Caco-2 (cell line): ENCODE measurements at regions not wholly inside any gene's neighbourhood (a gene's known extent, or its start where the extent isn't known, plus 50 kb on each side); places are given as distances from the start of the nearest gene placed in this dataset.

Source experiments
- BruUV-seq: library from RNA; stranded (reverse); fragments of 400-500 nt; replicated peaks from 2 replicates; lab custom pipeline; 2021; lab: Mats Ljungman, UMichigan
- CTCF ChIA-PET: fragments of 300-600 bp; sonication (Branson Sonifier 250); formaldehyde crosslinking; loops from one replicate; lab custom pipeline; 2022; ENCODE audit warnings: antibody characterized with exemption; lab: Charles Lee
- POLR2A ChIA-PET: fragments of 300-600 bp; sonication (Branson Sonifier 250); formaldehyde crosslinking; loops from one replicate; lab custom pipeline; 2022; ENCODE audit warnings: antibody characterized with exemption; lab: Charles Lee
- DNase-seq, 2 experiments: peaks; one replicate each; pipeline versions ENCODE4 v3.0.0 to v3.0.0-alpha.2; 2020 to 2022
- H3K27me3 ChIP-seq: replicated peaks from 2 replicates; pipeline ENCODE4 v1.6.0; 2011; ENCODE audit warnings: low read length; ENCODE audit not compliant: control insufficient read depth, insufficient read depth
- H3K36me3 ChIP-seq: 2 replicates; pipeline ENCODE4 v1.5.1; 2011; ENCODE audit warnings: low read length; ENCODE audit not compliant: control insufficient read depth, insufficient read depth
- H3K4me1 ChIP-seq: fragments of 250-450 bp; sonication (Bioruptor Pico); 2 replicates; pipeline ENCODE4 v1.5.1; 2020; ENCODE audit warnings: mild to moderate bottlenecking
- H3K4me3 ChIP-seq: 2 replicates; pipeline ENCODE4 v1.5.1; 2011; ENCODE audit warnings: low read depth, mild to moderate bottlenecking, control low read depth, low read length
- H3K9me3 ChIP-seq: fragments of 250-450 bp; sonication (Bioruptor Pico); 2 replicates; pipeline ENCODE4 v1.5.1; 2020; ENCODE audit warnings: mild to moderate bottlenecking, moderate library complexity
- H3K27ac Mint-ChIP-seq: one replicate; pipeline ENCODE4 v1.8.0; 2022; ENCODE audit warnings: mixed read lengths; ENCODE audit not compliant: unreplicated experiment
- H3K27me3 Mint-ChIP-seq: one replicate; pipeline ENCODE4 v1.8.0; 2022; ENCODE audit warnings: mixed read lengths; ENCODE audit not compliant: insufficient read depth, unreplicated experiment
- H3K36me3 Mint-ChIP-seq: one replicate; pipeline ENCODE4 v1.8.0; 2022; ENCODE audit warnings: mild to moderate bottlenecking, mixed read lengths; ENCODE audit not compliant: insufficient read depth, unreplicated experiment
- H3K4me1 Mint-ChIP-seq: one replicate; pipeline ENCODE4 v1.8.0; 2022; ENCODE audit warnings: low read depth, mixed read lengths; ENCODE audit not compliant: unreplicated experiment
- H3K4me3 Mint-ChIP-seq: one replicate; pipeline ENCODE4 v1.8.0; 2022; ENCODE audit warnings: mild to moderate bottlenecking, moderate library complexity, mixed read lengths; ENCODE audit not compliant: unreplicated experiment
- H3K9me3 Mint-ChIP-seq: one replicate; pipeline ENCODE4 v1.8.0; 2022; ENCODE audit warnings: mixed read lengths; ENCODE audit not compliant: unreplicated experiment
- intact Hi-C: fragments of 100-400 bp; cut with micrococcal nuclease; formaldehyde crosslinking; loops from one replicate; pipeline ENCODE4 v1.10.0; 2022; ENCODE audit not compliant: unreplicated experiment
- TF ChIP-seq, protein P1 (sequence below), 2 experiments: fragments of 200-600 bp in 1 of 2; IDR thresholded peaks; 1 replicate in 1 of 2; 2 replicates in 1 of 2; pipeline versions ENCODE4 v1.5.1 to v1.8.0; 2011 to 2022; ENCODE audit warnings: antibody characterized with exemption in 1 of 2, control low read depth in 1 of 2, inconsistent platforms in 1 of 2, low read depth in 1 of 2, low read length in 1 of 2, mild to moderate bottlenecking in 1 of 2, moderate library complexity in 1 of 2; ENCODE audit not compliant: insufficient read depth in 1 of 2, severe bottlenecking in 1 of 2, unreplicated experiment in 1 of 2

DNA sequence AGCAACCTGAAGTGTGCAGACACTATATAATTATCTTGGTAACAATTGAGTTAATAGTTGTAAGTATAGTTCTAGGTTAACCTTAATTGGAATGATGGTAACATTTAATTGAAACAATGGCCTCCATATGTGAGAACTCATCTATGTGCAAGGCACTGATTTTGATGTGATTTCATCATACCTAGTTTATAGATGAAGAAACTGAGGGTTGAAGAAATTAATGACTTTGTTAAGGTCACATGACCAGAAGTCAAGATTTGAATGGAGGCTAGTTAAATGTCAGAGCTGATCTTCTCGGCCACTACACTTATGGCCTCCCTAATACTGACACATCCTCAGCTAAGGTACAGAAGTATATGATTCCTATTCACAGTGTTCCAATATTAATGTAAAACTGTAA is 128.2 kb upstream of the PSMD7 start:
- BruUV-seq, result no TSS peak
- Mint-ChIP-seq H3K9me3 (no peaks in the 10 kb centered on the region), H3K4me1 (no peaks in the 10 kb centered on the region), H3K27ac (no peak overlapping the region), H3K36me3 (no peaks in the 10 kb centered on the region), H3K27me3 (peaks cover 6% of the 10 kb centered on the region), H3K4me3 (no peak overlapping the region)
- Histone ChIP-seq H3K36me3 (no peaks in the 10 kb centered on the region), H3K4me1 (no peaks in the 10 kb centered on the region), H3K9me3 (no peaks in the 10 kb centered on the region), H3K4me3 (no peak overlapping the region), H3K27me3 (no peaks in the 10 kb centered on the region)
- intact Hi-C loops, result no loop called here
- CTCF ChIA-PET, result no interaction called here
- TF ChIP-seq, protein P1, sequence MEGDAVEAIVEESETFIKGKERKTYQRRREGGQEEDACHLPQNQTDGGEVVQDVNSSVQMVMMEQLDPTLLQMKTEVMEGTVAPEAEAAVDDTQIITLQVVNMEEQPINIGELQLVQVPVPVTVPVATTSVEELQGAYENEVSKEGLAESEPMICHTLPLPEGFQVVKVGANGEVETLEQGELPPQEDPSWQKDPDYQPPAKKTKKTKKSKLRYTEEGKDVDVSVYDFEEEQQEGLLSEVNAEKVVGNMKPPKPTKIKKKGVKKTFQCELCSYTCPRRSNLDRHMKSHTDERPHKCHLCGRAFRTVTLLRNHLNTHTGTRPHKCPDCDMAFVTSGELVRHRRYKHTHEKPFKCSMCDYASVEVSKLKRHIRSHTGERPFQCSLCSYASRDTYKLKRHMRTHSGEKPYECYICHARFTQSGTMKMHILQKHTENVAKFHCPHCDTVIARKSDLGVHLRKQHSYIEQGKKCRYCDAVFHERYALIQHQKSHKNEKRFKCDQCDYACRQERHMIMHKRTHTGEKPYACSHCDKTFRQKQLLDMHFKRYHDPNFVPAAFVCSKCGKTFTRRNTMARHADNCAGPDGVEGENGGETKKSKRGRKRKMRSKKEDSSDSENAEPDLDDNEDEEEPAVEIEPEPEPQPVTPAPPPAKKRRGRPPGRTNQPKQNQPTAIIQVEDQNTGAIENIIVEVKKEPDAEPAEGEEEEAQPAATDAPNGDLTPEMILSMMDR (IDR thresholded peaks at IDR 0.05; ENCODE audit: insufficient read depth in 1 of 2, low read depth in 1 of 2, low read length in 1 of 2, severe bottlenecking in 1 of 2, unreplicated experiment in 1 of 2), result no peak
- DNase-seq, result no peak
- POLR2A ChIA-PET, result no interaction called here

DNA sequence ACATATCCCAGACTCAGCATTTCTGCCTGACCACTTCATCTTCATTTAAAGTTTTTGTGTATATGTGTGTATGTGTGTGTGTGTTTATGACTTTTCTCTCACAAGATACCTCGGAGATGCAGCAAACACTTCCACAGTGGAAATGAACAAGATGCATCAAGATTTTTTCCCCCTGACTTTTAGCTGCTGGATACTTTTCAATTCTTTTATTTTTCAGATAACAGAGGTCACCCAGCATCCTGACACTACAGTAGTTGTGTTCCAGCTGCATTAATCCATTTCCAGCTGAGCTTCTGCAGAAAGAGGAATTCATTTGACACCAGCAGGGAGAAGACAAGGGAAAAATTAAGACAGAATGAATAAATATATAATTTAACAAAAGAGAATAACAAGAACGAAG is 130.2 kb upstream of the PSMD7 start:
- TF ChIP-seq, protein P1 (IDR thresholded peaks at IDR 0.05; ENCODE audit: insufficient read depth in 1 of 2, low read depth in 1 of 2, low read length in 1 of 2, severe bottlenecking in 1 of 2, unreplicated experiment in 1 of 2), result no peak
- DNase-seq, result no peak
- BruUV-seq, result no TSS peak
- Mint-ChIP-seq H3K36me3 (no peaks in the 10 kb centered on the region), H3K4me1 (no peaks in the 10 kb centered on the region), H3K27ac (no peak overlapping the region), H3K9me3 (no peaks in the 10 kb centered on the region), H3K4me3 (no peak overlapping the region), H3K27me3 (peaks cover 6% of the 10 kb centered on the region)
- ChIA-PET CTCF (no interaction called here), POLR2A (no interaction called here)
- H3K36me3 ChIP-seq, result no peaks in the 10 kb centered on the region
- no peaks in the 10 kb centered on the region for H3K4me1 ChIP-seq
- no peaks in the 10 kb centered on the region for H3K9me3 ChIP-seq
- intact Hi-C loops, result no loop called here
- H3K27me3 ChIP-seq, result no peaks in the 10 kb centered on the region; the same call in 1 of the 2 replicates
- no peak overlapping the region for H3K4me3 ChIP-seq

DNA sequence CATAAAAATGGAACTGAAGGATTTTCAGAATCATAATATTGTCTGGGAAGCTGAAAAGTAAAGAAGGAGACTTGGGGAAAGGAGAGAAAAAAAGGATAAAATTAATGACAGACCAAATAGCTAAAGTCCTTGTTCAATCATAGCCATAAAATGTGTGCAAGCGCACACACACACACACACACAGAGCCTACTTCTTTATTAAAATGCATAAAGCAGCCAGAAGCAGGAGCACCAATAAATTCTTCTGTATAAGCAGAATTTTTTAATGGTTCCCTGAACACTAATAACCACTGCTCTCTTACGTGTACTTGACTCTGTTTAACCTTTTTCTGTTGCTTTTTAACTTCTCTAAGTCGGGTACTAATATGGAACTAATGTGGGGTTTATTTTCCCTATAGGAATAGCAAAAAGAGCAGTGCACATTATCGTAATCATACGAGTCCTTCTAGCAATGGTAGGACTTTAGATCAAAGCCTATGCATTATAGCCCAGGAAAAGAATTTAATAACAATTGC is 131.0 kb upstream of the PSMD7 start:
- ChIA-PET CTCF (no interaction called here), POLR2A (no interaction called here)
- Histone ChIP-seq H3K27me3 (no peaks in the 10 kb centered on the region; the same call in 1 of the 2 replicates), H3K4me1 (no peaks in the 10 kb centered on the region), H3K4me3 (no peak overlapping the region), H3K9me3 (peaks cover 7% of the 10 kb centered on the region; the same call in 1 of the 2 replicates), H3K36me3 (no peaks in the 10 kb centered on the region)
- TF ChIP-seq, protein P1 (IDR thresholded peaks at IDR 0.05; ENCODE audit: insufficient read depth in 1 of 2, low read depth in 1 of 2, low read length in 1 of 2, severe bottlenecking in 1 of 2, unreplicated experiment in 1 of 2), result no peak
- BruUV-seq, result no TSS peak
- Mint-ChIP-seq H3K27me3 (peaks cover 6% of the 10 kb centered on the region), H3K4me1 (no peaks in the 10 kb centered on the region), H3K4me3 (no peak overlapping the region), H3K36me3 (no peaks in the 10 kb centered on the region), H3K27ac (no peak overlapping the region), H3K9me3 (peaks cover 8% of the 10 kb centered on the region)
- intact Hi-C loops, result no loop called here
- no peak for DNase-seq
